ENCODE measurements at regions not wholly inside any gene's neighbourhood (a gene's known extent, or its start where the extent isn't known, plus 50 kb on each side); places are given as distances from the start of the nearest gene placed in this dataset.

- no peak for TF ChIP-seq CTCF (IDR thresholded peaks at IDR 0.05)
- TF ChIP-seq POLR2A (IDR thresholded peaks at IDR 0.05): no peak
These were observed 1781.9 kb upstream of the MIR17HG start for GRCh38 chr13:89565476-89566100.
